Liver (tissue), 3 donors: ENCODE measurements at regions not wholly inside any gene's neighbourhood (a gene's known extent, or its start where the extent isn't known, plus 50 kb on each side); places are given as distances from the start of the nearest gene placed in this dataset.
A peak's percentile ranks its signal among the peaks of the same experiment; 100 is the strongest.

Source experiments
- GABPA ChIP-seq, 2 donors: IDR thresholded peaks in 1 of 2; conservative IDR thresholded peaks in 1 of 2; 2 replicates each; pipeline ENCODE4 v1.6.1; 2016; ENCODE audit warnings: antibody characterized with exemption in 2 of 2, mild to moderate bottlenecking in 1 of 2, moderate library complexity in 1 of 2
- HNF4A ChIP-seq, 2 donors: conservative IDR thresholded peaks; 2 replicates each; pipeline ENCODE4 v1.6.1; 2016; ENCODE audit warnings: antibody characterized with exemption in 2 of 2, mild to moderate bottlenecking in 2 of 2
- JUND ChIP-seq, 2 donors: IDR thresholded peaks; 2 replicates each; pipeline ENCODE4 v1.6.1; 2016; ENCODE audit warnings: antibody characterized with exemption in 2 of 2
- RAD21 ChIP-seq, 2 donors: IDR thresholded peaks; 2 replicates each; pipeline ENCODE4 v1.6.1; 2016; ENCODE audit warnings: antibody characterized with exemption in 2 of 2, mild to moderate bottlenecking in 2 of 2
- RXRA ChIP-seq, 2 donors: IDR thresholded peaks; 2 replicates each; pipeline ENCODE4 v1.6.1; 2017 to 2018; ENCODE audit warnings: antibody characterized with exemption in 2 of 2, mild to moderate bottlenecking in 1 of 2
- SP1 ChIP-seq: IDR thresholded peaks from 2 replicates; pipeline ENCODE4 v1.6.1; 2018; ENCODE audit warnings: antibody characterized with exemption, mild to moderate bottlenecking
- TAF1 ChIP-seq: conservative IDR thresholded peaks from 2 replicates; pipeline ENCODE4 v1.6.1; 2016; ENCODE audit warnings: antibody characterized with exemption, mild to moderate bottlenecking
- YY1 ChIP-seq: IDR thresholded peaks from 2 replicates; pipeline ENCODE4 v1.6.1; 2016; ENCODE audit warnings: antibody characterized with exemption, mild to moderate bottlenecking
- TF ChIP-seq, protein P1 (sequence below): fragments of 150-350 bp; IDR thresholded peaks from 2 replicates; pipeline ENCODE4 v1.5.1; 2017; ENCODE audit warnings: improper control_type of control experiment, low read depth, low read length; ENCODE audit not compliant: missing input control
- TF ChIP-seq, protein P2 (sequence below): IDR thresholded peaks from 2 replicates; pipeline ENCODE4 v1.6.1; 2016; ENCODE audit warnings: antibody characterized with exemption
- TF ChIP-seq, protein P3 (sequence below): IDR thresholded peaks from 2 replicates; pipeline ENCODE4 v1.6.1; 2016; ENCODE audit warnings: antibody characterized with exemption, mild to moderate bottlenecking
- TF ChIP-seq, protein P4 (sequence below): IDR thresholded peaks from 2 replicates; pipeline ENCODE4 v1.6.1; 2016; ENCODE audit warnings: antibody characterized with exemption
- donor health status: healthy.
- donor health status: healthy.

DNA sequence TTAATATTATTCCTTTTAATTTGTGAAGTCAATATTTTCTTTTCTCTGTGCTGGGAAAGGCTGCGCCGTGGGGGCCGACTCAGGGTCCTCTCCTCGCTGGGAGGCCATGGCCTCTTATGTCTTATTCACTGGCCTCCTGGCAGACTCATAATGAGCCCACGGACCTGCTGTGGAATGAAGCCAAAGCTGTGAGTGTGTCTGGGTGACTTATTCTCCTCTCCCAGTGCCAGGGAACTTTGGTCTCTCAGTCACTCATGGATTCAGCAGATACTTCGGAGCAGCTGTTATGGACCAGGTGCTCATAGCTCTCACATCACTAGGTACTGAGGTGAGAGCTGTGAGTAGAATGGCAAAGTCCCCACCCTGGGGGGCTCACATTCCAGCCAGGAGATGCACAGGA is 297.6 kb downstream of the CDH26 start:
- TF ChIP-seq GABPA (IDR thresholded peaks at IDR 0.05 in 1 of 2, conservative IDR thresholded peaks at IDR 0.05 in 1 of 2) (no peak), RXRA (IDR thresholded peaks at IDR 0.05) (no peak), JUND (IDR thresholded peaks at IDR 0.05) (no peak), YY1 (no peak), SP1 (no peak), TAF1 (no peak), RAD21 (IDR thresholded peaks at IDR 0.05) (no peak), HNF4A (conservative IDR thresholded peaks at IDR 0.05) (peak in 1 of 2 donors; percentile 11)
- TF ChIP-seq, protein P1, sequence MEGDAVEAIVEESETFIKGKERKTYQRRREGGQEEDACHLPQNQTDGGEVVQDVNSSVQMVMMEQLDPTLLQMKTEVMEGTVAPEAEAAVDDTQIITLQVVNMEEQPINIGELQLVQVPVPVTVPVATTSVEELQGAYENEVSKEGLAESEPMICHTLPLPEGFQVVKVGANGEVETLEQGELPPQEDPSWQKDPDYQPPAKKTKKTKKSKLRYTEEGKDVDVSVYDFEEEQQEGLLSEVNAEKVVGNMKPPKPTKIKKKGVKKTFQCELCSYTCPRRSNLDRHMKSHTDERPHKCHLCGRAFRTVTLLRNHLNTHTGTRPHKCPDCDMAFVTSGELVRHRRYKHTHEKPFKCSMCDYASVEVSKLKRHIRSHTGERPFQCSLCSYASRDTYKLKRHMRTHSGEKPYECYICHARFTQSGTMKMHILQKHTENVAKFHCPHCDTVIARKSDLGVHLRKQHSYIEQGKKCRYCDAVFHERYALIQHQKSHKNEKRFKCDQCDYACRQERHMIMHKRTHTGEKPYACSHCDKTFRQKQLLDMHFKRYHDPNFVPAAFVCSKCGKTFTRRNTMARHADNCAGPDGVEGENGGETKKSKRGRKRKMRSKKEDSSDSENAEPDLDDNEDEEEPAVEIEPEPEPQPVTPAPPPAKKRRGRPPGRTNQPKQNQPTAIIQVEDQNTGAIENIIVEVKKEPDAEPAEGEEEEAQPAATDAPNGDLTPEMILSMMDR, result no peak
- TF ChIP-seq, protein P2, sequence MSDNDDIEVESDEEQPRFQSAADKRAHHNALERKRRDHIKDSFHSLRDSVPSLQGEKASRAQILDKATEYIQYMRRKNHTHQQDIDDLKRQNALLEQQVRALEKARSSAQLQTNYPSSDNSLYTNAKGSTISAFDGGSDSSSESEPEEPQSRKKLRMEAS, result no peak
- TF ChIP-seq, protein P3, sequence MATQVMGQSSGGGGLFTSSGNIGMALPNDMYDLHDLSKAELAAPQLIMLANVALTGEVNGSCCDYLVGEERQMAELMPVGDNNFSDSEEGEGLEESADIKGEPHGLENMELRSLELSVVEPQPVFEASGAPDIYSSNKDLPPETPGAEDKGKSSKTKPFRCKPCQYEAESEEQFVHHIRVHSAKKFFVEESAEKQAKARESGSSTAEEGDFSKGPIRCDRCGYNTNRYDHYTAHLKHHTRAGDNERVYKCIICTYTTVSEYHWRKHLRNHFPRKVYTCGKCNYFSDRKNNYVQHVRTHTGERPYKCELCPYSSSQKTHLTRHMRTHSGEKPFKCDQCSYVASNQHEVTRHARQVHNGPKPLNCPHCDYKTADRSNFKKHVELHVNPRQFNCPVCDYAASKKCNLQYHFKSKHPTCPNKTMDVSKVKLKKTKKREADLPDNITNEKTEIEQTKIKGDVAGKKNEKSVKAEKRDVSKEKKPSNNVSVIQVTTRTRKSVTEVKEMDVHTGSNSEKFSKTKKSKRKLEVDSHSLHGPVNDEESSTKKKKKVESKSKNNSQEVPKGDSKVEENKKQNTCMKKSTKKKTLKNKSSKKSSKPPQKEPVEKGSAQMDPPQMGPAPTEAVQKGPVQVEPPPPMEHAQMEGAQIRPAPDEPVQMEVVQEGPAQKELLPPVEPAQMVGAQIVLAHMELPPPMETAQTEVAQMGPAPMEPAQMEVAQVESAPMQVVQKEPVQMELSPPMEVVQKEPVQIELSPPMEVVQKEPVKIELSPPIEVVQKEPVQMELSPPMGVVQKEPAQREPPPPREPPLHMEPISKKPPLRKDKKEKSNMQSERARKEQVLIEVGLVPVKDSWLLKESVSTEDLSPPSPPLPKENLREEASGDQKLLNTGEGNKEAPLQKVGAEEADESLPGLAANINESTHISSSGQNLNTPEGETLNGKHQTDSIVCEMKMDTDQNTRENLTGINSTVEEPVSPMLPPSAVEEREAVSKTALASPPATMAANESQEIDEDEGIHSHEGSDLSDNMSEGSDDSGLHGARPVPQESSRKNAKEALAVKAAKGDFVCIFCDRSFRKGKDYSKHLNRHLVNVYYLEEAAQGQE, result no peak
- TF ChIP-seq, protein P4, sequence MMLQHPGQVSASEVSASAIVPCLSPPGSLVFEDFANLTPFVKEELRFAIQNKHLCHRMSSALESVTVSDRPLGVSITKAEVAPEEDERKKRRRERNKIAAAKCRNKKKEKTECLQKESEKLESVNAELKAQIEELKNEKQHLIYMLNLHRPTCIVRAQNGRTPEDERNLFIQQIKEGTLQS, result no peak
